Erythroblast (primary cell): ENCODE measurements at regions not wholly inside any gene's neighbourhood (a gene's known extent, or its start where the extent isn't known, plus 50 kb on each side); places are given as distances from the start of the nearest gene placed in this dataset.

Source experiments
- GATA1 ChIP-seq: IDR thresholded peaks from 2 replicates; pipeline ENCODE4 v1.6.1; 2011; ENCODE audit warnings: low read depth, mild to moderate bottlenecking, control low read depth, low read length, moderate library complexity
- POLR2A ChIP-seq: IDR thresholded peaks from 2 replicates; pipeline ENCODE4 v1.6.1; 2011; ENCODE audit warnings: mild to moderate bottlenecking, low read length

DNA sequence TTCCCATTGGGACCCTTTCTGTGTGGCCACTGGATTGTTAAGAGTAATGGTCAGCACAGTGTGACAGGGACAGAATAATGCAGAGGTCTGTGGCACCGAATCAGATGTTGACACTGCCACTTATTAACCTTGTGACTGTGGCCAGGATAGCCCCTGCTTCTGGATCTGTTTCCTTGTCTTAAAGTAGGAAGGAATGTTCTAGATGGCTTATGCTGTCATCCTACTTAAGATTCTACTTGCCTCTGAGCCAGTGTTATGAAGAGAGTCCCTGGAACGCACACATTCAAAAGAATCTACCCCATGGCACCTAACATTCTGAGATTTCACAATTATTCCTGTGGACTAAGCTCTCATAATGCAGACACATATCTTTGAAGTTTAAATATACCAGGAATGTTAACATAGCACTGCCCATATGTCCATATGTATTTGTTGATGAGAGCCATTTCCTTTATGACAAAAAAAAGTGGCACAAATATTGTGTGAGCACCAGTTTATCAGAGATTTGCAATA lies 612.7 kb downstream of the TLR4 start:
- no peak for TF ChIP-seq POLR2A
- TF ChIP-seq GATA1: no peak
